Gastrocnemius medialis (tissue), 4 donors: ENCODE measurements at regions not wholly inside any gene's neighbourhood (a gene's known extent, or its start where the extent isn't known, plus 50 kb on each side); places are given as distances from the start of the nearest gene placed in this dataset.

ENCODE experiments used
- POLR2A ChIP-seq, 2 donors: fragments of 450-650 bp; IDR thresholded peaks; one replicate each; pipeline ENCODE4 v1.6.1; 2017; ENCODE audit warnings: antibody characterized with exemption in 2 of 2, mild to moderate bottlenecking in 2 of 2, moderate library complexity in 2 of 2
- TF ChIP-seq, protein P1 (sequence below), 5 experiments: fragments of 450-650 bp in 3 of 5; fragments of 200-600 bp in 2 of 5; sonication (generic) in 2 of 5; IDR thresholded peaks in 4 of 5; conservative IDR thresholded peaks in 1 of 5; 1 replicate in 4 of 5; 2 replicates in 1 of 5; pipeline ENCODE4 v1.5.1; 2016 to 2019; ENCODE audit warnings: antibody characterized with exemption in 5 of 5, mild to moderate bottlenecking in 3 of 5, moderate library complexity in 3 of 5

DNA sequence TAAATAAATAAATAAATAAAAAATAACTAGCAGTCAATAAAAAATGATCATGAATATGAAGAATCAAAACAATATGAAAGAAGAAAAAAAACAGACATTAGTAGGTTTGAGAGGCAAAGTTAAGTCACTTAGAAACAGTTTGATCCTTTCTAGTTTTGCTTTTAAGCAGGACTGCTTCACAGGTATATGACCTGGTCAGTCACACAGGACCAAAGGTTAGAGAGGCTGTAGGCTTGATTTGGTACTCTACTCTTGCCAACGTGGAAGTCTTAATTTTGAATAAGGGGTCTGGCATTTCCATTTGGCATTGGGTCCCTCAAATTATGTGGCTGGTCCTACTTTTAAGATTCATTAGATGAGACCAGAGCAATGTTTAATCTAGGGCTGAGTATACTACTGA lies 441.7 kb upstream of the NECTIN3 start:
- TF ChIP-seq, protein P1, sequence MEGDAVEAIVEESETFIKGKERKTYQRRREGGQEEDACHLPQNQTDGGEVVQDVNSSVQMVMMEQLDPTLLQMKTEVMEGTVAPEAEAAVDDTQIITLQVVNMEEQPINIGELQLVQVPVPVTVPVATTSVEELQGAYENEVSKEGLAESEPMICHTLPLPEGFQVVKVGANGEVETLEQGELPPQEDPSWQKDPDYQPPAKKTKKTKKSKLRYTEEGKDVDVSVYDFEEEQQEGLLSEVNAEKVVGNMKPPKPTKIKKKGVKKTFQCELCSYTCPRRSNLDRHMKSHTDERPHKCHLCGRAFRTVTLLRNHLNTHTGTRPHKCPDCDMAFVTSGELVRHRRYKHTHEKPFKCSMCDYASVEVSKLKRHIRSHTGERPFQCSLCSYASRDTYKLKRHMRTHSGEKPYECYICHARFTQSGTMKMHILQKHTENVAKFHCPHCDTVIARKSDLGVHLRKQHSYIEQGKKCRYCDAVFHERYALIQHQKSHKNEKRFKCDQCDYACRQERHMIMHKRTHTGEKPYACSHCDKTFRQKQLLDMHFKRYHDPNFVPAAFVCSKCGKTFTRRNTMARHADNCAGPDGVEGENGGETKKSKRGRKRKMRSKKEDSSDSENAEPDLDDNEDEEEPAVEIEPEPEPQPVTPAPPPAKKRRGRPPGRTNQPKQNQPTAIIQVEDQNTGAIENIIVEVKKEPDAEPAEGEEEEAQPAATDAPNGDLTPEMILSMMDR (IDR thresholded peaks at IDR 0.05 in 4 of 5, conservative IDR thresholded peaks at IDR 0.05 in 1 of 5) = no peak
- TF ChIP-seq POLR2A (IDR thresholded peaks at IDR 0.05) = no peak
